WI38 (cell line): ENCODE measurements at regions not wholly inside any gene's neighbourhood (a gene's known extent, or its start where the extent isn't known, plus 50 kb on each side); places are given as distances from the start of the nearest gene placed in this dataset.

Experiments used
- H3K4me3 ChIP-seq: 2 replicates; pipeline ENCODE4 v1.5.1; 2011; ENCODE audit warnings: low read depth, mild to moderate bottlenecking, control low read depth, low read length
- CTCF ChIP-seq: IDR thresholded peaks from 2 replicates; pipeline ENCODE4 v1.5.1; 2012; ENCODE audit warnings: low read depth, mild to moderate bottlenecking, control low read depth, low read length

GRCh38 chr5:39762761-39763160, 338.0 kb upstream of the DAB2 start:
- H3K4me3 ChIP-seq = no peak overlapping the region
- TF ChIP-seq CTCF = no peak

- no peak overlapping the region for H3K4me3 ChIP-seq
- no peak for TF ChIP-seq CTCF
These were observed 336.6 kb upstream of the DAB2 start for GRCh38 chr5:39761199-39761950.

GRCh38 chr5:39760385-39761198, 335.8 kb upstream of the DAB2 start:
- peak overlapping the region; percentile 17 for H3K4me3 ChIP-seq
- no peak for TF ChIP-seq CTCF

- no peak overlapping the region for H3K4me3 ChIP-seq
- no peak for TF ChIP-seq CTCF
These were observed 334.9 kb upstream of the DAB2 start for GRCh38 chr5:39759701-39760100.

DNA sequence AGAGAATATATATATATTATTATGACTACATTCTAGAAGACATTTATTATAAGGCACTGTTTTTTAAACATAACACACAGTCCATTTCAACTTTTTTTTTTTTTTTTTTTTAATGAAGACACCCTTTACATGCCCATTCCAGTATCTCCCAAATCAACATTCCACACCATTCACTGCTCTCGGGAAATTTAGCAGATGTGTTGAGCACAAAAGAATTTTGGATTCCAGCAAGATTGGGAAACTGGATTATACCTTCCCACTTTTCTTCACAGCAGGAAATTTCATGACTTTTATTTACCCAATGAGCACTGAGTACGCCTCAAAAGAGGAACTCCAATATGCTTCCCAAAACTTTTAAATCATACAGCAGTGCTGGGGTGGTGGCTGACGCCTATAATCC, 333.6 kb upstream of the DAB2 start:
- TF ChIP-seq CTCF = no peak

GRCh38 chr5:39757131-39757530, 332.4 kb upstream of the DAB2 start:
- TF ChIP-seq CTCF = no peak
- H3K4me3 ChIP-seq = no peak overlapping the region

More for the DNA sequence above, 333.6 kb upstream of the DAB2 start:
- H3K4me3 ChIP-seq = no peak overlapping the region

- no peak overlapping the region for H3K4me3 ChIP-seq
- no peak for TF ChIP-seq CTCF
These were observed 331.2 kb upstream of the DAB2 start for GRCh38 chr5:39755986-39756385.
